ENCODE measurements at regions not wholly inside any gene's neighbourhood (a gene's known extent, or its start where the extent isn't known, plus 50 kb on each side); places are given as distances from the start of the nearest gene placed in this dataset.

DNA sequence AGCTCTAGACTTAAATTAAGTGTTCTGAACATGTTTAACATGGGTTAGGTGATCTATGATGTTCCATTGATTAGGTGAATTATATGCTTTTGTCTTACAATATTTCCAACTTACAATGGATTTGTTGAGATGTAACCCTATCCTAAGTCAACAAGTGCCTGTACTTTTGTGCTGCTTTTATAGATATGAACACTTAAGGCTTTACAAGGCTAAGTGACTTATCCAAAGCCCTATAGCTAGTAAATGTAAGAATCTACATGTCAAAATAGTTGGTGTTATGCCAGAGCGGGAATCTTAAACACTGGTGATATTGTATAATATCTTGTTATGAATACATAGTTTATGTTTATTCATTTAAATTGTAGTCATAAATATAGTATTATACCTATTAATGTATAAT is 1629.1 kb upstream of the IGFBP7 start:
- intact Hi-C loops (cut with micrococcal nuclease; ENCODE audit: unreplicated experiment), result no loop called here
- BruUV-seq (replicated peaks), result no TSS peak
- CTCF ChIA-PET, result no interaction called here
- Mint-ChIP-seq H3K9me3 (ENCODE audit: low read depth, unreplicated experiment) (peaks cover 8% of the 10 kb centered on the region), H3K27ac (ENCODE audit: unreplicated experiment) (no peak overlapping the region), H3K27me3 (ENCODE audit: unreplicated experiment) (no peaks in the 10 kb centered on the region), H3K36me3 (ENCODE audit: insufficient read depth, unreplicated experiment) (no peaks in the 10 kb centered on the region), H3K4me3 (ENCODE audit: low read depth, unreplicated experiment) (no peak overlapping the region), H3K4me1 (ENCODE audit: low read depth, unreplicated experiment) (no peaks in the 10 kb centered on the region)
- TF ChIP-seq, protein P1, sequence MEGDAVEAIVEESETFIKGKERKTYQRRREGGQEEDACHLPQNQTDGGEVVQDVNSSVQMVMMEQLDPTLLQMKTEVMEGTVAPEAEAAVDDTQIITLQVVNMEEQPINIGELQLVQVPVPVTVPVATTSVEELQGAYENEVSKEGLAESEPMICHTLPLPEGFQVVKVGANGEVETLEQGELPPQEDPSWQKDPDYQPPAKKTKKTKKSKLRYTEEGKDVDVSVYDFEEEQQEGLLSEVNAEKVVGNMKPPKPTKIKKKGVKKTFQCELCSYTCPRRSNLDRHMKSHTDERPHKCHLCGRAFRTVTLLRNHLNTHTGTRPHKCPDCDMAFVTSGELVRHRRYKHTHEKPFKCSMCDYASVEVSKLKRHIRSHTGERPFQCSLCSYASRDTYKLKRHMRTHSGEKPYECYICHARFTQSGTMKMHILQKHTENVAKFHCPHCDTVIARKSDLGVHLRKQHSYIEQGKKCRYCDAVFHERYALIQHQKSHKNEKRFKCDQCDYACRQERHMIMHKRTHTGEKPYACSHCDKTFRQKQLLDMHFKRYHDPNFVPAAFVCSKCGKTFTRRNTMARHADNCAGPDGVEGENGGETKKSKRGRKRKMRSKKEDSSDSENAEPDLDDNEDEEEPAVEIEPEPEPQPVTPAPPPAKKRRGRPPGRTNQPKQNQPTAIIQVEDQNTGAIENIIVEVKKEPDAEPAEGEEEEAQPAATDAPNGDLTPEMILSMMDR (IDR thresholded peaks at IDR 0.05; ENCODE audit: unreplicated experiment), result no peak
- no peak for DNase-seq

DNA sequence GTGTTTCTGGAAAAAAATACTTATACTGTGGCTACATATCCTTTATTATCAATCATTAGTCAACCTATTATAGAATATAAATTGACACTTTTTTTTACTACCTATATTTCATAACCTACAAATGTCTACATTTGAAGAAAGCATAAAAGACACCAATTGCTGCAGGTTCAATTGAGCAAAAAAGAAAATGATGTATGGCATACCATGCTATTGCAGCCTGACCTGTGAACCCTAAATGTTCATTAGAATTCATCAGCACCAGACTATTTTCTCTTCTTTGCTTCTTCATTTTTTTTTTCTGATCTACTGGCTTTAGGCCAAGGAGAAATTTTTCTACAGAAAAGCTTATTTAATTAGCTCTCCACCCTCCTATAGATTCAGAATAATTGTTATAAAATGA is 1628.2 kb upstream of the IGFBP7 start:
- DNase-seq, result no peak
- TF ChIP-seq, protein P1 (IDR thresholded peaks at IDR 0.05; ENCODE audit: unreplicated experiment), result no peak
- BruUV-seq (replicated peaks), result no TSS peak
- Mint-ChIP-seq H3K27ac (ENCODE audit: unreplicated experiment) (no peak overlapping the region), H3K4me3 (ENCODE audit: low read depth, unreplicated experiment) (no peak overlapping the region), H3K4me1 (ENCODE audit: low read depth, unreplicated experiment) (no peaks in the 10 kb centered on the region), H3K36me3 (ENCODE audit: insufficient read depth, unreplicated experiment) (no peaks in the 10 kb centered on the region), H3K27me3 (ENCODE audit: unreplicated experiment) (no peaks in the 10 kb centered on the region), H3K9me3 (ENCODE audit: low read depth, unreplicated experiment) (peaks cover 8% of the 10 kb centered on the region)
- CTCF ChIA-PET, result no interaction called here
- intact Hi-C loops (cut with micrococcal nuclease; ENCODE audit: unreplicated experiment), result no loop called here

DNA sequence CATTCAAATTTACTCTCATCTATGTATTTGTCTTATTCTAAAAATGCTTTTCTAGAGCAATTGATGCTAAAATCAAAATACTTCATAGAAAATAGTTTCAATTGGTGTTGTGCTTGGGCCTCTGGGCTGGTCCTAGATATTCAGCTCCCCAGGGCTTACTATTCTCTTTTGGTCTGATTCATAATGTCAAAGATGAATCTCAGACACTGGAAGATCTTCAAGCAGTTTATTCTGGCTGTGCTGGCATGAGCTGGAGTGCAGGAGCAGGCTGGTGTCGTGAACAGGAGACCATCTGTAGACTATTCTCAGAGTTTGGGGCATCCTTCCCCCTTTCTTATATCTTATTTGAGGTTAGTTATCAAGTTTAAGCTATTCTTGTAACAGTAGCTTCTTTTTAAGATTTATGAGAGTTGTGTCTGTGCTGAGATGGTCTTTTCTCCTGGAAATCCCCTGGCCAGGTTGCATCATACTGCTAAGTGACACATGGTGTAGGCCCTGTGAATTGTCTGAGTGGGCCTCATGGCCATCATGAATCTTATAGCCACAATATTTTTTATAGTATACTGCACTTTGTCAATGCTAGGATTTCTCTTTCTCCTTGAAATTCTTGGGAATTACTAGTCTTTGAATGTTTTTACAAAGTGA is 1624.0 kb upstream of the IGFBP7 start:
- no peak for DNase-seq
- Mint-ChIP-seq H3K27me3 (ENCODE audit: unreplicated experiment) (no peaks in the 10 kb centered on the region), H3K36me3 (ENCODE audit: insufficient read depth, unreplicated experiment) (no peaks in the 10 kb centered on the region), H3K9me3 (ENCODE audit: low read depth, unreplicated experiment) (peaks cover 8% of the 10 kb centered on the region), H3K27ac (ENCODE audit: unreplicated experiment) (no peak overlapping the region), H3K4me3 (ENCODE audit: low read depth, unreplicated experiment) (no peak overlapping the region), H3K4me1 (ENCODE audit: low read depth, unreplicated experiment) (no peaks in the 10 kb centered on the region)
- intact Hi-C loops (cut with micrococcal nuclease; ENCODE audit: unreplicated experiment), result no loop called here
- CTCF ChIA-PET, result no interaction called here
- no TSS peak for BruUV-seq (replicated peaks)
- TF ChIP-seq, protein P1 (IDR thresholded peaks at IDR 0.05; ENCODE audit: unreplicated experiment), result no peak

DNA sequence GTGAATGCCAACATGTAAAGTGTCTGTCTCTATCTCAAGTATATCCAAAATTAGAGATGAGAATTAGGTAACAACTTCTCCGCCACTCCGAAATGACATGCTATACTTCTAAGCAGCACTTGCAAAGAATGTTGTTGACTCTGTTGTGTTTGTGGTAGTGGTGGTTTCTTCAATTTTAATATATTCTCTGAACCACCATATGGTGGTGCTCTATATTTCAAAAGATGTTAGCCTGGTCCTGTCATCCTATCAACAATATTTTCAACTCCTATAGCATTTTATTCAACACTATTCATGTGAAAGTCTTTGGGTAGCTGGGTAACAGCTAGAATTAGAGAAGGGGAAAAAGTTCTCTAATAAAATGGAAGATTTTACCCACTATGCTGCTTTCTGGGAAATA is 1622.8 kb upstream of the IGFBP7 start:
- CTCF ChIA-PET, result no interaction called here
- Mint-ChIP-seq H3K4me1 (ENCODE audit: low read depth, unreplicated experiment) (no peaks in the 10 kb centered on the region), H3K9me3 (ENCODE audit: low read depth, unreplicated experiment) (peaks cover 8% of the 10 kb centered on the region), H3K36me3 (ENCODE audit: insufficient read depth, unreplicated experiment) (no peaks in the 10 kb centered on the region), H3K27ac (ENCODE audit: unreplicated experiment) (no peak overlapping the region), H3K4me3 (ENCODE audit: low read depth, unreplicated experiment) (no peak overlapping the region), H3K27me3 (ENCODE audit: unreplicated experiment) (no peaks in the 10 kb centered on the region)
- TF ChIP-seq, protein P1 (IDR thresholded peaks at IDR 0.05; ENCODE audit: unreplicated experiment), result no peak
- DNase-seq, result no peak
- intact Hi-C loops (cut with micrococcal nuclease; ENCODE audit: unreplicated experiment), result no loop called here
- BruUV-seq (replicated peaks), result no TSS peak

All from Calu3 (cell line).